Endothelial cell (in vitro differentiated cells): ENCODE measurements at regions not wholly inside any gene's neighbourhood (a gene's known extent, or its start where the extent isn't known, plus 50 kb on each side); places are given as distances from the start of the nearest gene placed in this dataset.
"Not testable (repeated sequence)": the region's sequence is repeated elsewhere in the genome, so short reads cannot be mapped to it uniquely, and the experiment has no call there.

Experiments used
- DNase-seq: peaks from one replicate; pipeline ENCODE4 v3.0.0; 2021; ENCODE audit warnings: low spot score
- H3K27ac Mint-ChIP-seq: one replicate; pipeline ENCODE4 v1.8.0; 2021; ENCODE audit warnings: mixed read lengths, inconsistent platforms; ENCODE audit not compliant: unreplicated experiment
- H3K27me3 Mint-ChIP-seq: one replicate; pipeline ENCODE4 v1.8.0; 2021; ENCODE audit warnings: mild to moderate bottlenecking, moderate library complexity, mixed read lengths, inconsistent platforms; ENCODE audit not compliant: unreplicated experiment
- H3K36me3 Mint-ChIP-seq: one replicate; pipeline ENCODE4 v1.8.0; 2021; ENCODE audit warnings: mild to moderate bottlenecking, low read depth, mixed read lengths, inconsistent platforms; ENCODE audit not compliant: unreplicated experiment
- H3K4me1 Mint-ChIP-seq: one replicate; pipeline ENCODE4 v1.8.0; 2021; ENCODE audit warnings: mild to moderate bottlenecking, mixed read lengths, inconsistent platforms; ENCODE audit not compliant: unreplicated experiment
- H3K4me3 Mint-ChIP-seq: one replicate; pipeline ENCODE4 v1.8.0; 2021; ENCODE audit warnings: mild to moderate bottlenecking, mixed read lengths, inconsistent platforms; ENCODE audit not compliant: unreplicated experiment
- H3K9me3 Mint-ChIP-seq: one replicate; pipeline ENCODE4 v1.8.0; 2021; ENCODE audit warnings: mixed read lengths, inconsistent platforms; ENCODE audit not compliant: unreplicated experiment
- TF ChIP-seq, protein P1 (sequence below): fragments of 200-600 bp; sonication (generic); IDR thresholded peaks from one replicate; pipeline ENCODE4 v1.5.0; 2021; ENCODE audit warnings: antibody characterized with exemption; ENCODE audit not compliant: unreplicated experiment

DNA sequence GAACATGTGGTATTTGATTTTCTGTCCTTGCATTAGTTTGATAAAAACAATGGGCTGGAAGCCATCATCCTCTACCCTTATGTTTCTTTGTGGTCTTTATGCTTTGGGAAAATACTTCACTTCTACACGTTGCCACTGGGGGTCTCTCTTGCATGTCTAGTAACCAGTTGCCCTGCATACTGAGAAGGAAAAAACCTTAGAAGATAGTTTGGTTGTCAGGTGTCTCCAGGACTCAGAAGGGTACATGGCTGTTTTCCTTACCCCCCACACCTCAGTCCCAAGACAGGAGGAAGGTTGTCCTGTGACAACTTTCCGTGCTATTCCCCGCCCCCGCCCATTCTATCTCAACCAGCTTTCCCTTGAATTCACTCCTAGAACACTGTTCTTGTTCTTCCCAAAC, 62.1 kb upstream of the LANCL3 start:
- no peaks in the 10 kb centered on the region for H3K4me1 Mint-ChIP-seq
- no peak overlapping the region for H3K27ac Mint-ChIP-seq
- TF ChIP-seq, protein P1, sequence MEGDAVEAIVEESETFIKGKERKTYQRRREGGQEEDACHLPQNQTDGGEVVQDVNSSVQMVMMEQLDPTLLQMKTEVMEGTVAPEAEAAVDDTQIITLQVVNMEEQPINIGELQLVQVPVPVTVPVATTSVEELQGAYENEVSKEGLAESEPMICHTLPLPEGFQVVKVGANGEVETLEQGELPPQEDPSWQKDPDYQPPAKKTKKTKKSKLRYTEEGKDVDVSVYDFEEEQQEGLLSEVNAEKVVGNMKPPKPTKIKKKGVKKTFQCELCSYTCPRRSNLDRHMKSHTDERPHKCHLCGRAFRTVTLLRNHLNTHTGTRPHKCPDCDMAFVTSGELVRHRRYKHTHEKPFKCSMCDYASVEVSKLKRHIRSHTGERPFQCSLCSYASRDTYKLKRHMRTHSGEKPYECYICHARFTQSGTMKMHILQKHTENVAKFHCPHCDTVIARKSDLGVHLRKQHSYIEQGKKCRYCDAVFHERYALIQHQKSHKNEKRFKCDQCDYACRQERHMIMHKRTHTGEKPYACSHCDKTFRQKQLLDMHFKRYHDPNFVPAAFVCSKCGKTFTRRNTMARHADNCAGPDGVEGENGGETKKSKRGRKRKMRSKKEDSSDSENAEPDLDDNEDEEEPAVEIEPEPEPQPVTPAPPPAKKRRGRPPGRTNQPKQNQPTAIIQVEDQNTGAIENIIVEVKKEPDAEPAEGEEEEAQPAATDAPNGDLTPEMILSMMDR, result no peak
- H3K9me3 Mint-ChIP-seq, result no peaks in the 10 kb centered on the region
- no peaks in the 10 kb centered on the region for H3K27me3 Mint-ChIP-seq
- H3K36me3 Mint-ChIP-seq, result no peaks in the 10 kb centered on the region
- peak; percentile 3 for DNase-seq
- H3K4me3 Mint-ChIP-seq, result no peak overlapping the region

DNA sequence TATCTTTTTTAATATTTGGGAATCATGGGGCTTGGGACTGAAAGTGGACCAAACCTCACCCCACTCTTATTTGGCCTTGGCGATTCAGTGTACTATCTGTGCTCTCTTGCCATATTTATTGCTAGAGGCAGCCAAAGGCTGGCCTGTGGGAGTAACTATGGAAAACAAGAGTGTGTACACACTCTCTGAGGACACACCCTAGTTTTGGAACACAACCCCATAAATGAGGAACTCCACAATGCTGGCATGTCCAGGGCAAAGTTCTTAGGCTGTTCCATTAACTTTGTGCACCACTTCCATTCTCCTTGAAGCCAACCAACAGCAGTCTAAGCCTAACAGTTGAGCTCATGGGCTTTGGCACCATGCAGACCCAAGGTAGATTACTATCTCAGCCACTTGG, 54.9 kb upstream of the LANCL3 start:
- not testable (repeated sequence) for H3K9me3 Mint-ChIP-seq, H3K4me3 Mint-ChIP-seq, H3K27me3 Mint-ChIP-seq, H3K27ac Mint-ChIP-seq, DNase-seq, H3K4me1 Mint-ChIP-seq, H3K36me3 Mint-ChIP-seq

DNA sequence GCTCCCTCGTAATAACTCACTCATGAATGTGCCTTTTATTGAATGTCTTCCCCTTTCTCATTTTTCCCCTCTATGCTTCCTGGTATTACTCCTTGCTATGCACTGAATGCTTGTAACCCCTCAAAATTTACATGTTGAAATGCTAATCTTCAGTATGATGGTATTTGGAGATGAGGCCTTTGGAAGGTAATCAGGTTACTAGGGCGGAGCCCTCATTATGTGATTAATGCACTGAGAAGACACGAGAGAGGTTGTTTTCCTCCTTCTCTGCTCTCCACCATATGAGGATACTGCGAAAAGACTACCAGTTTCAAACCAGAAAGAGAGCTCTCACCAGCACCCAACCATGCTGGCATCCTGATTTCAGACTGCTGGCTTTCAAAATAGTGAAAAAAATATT, 52.2 kb upstream of the LANCL3 start:
- not testable (repeated sequence) for H3K4me3 Mint-ChIP-seq, H3K27ac Mint-ChIP-seq, H3K4me1 Mint-ChIP-seq, H3K36me3 Mint-ChIP-seq, H3K9me3 Mint-ChIP-seq, H3K27me3 Mint-ChIP-seq, DNase-seq

GRCh38 chrX:37520860-37521450, 50.5 kb upstream of the LANCL3 start:
- H3K27ac Mint-ChIP-seq, result not testable (repeated sequence)

More at GRCh38 chrX:37520860-37521450, 50.5 kb upstream of the LANCL3 start:
- not testable (repeated sequence) for H3K9me3 Mint-ChIP-seq, H3K27me3 Mint-ChIP-seq, H3K4me1 Mint-ChIP-seq, DNase-seq, H3K36me3 Mint-ChIP-seq, H3K4me3 Mint-ChIP-seq
